Small intestine (tissue), 7 donors: ENCODE measurements at regions not wholly inside any gene's neighbourhood (a gene's known extent, or its start where the extent isn't known, plus 50 kb on each side); places are given as distances from the start of the nearest gene placed in this dataset.

ENCODE experiments used
- DNase-seq, 2 donors: peaks; one replicate each; pipeline versions ENCODE4 v3.0.0 to v3.0.0-alpha.2; 2013
- FAIRE-seq: peaks from 2 replicates; lab custom pipeline; 2012; peaks lifted over from hg19 to GRCh38; lab: Jason Lieb, UNC
- H3K27ac ChIP-seq, 3 donors: one replicate each; pipeline ENCODE4 v1.5.1; 2013; ENCODE audit warnings: low read length in 2 of 3, mild to moderate bottlenecking in 2 of 3, control low read depth in 1 of 3, inconsistent platforms in 1 of 3, low read depth in 1 of 3, moderate library complexity in 1 of 3
- H3K27me3 ChIP-seq, 3 donors: one replicate each; pipeline ENCODE4 v1.6.1; 2013; ENCODE audit warnings: low read length in 3 of 3, inconsistent platforms in 1 of 3; ENCODE audit not compliant: control insufficient read depth in 3 of 3, insufficient read depth in 3 of 3
- H3K36me3 ChIP-seq, 3 donors: one replicate each; pipeline ENCODE4 v1.6.1; 2013; ENCODE audit warnings: low read length in 3 of 3, inconsistent platforms in 1 of 3, low read depth in 1 of 3, mild to moderate bottlenecking in 1 of 3, moderate library complexity in 1 of 3; ENCODE audit not compliant: control insufficient read depth in 3 of 3, insufficient read depth in 2 of 3
- H3K4me1 ChIP-seq, 3 donors: one replicate each; pipeline ENCODE4 v1.6.1; 2013; ENCODE audit warnings: low read length in 2 of 3, inconsistent platforms in 1 of 3, low read depth in 1 of 3, mild to moderate bottlenecking in 1 of 3, moderate library complexity in 1 of 3; ENCODE audit not compliant: control insufficient read depth in 3 of 3, insufficient read depth in 2 of 3
- H3K4me3 ChIP-seq, 3 donors: one replicate each; pipeline ENCODE4 v1.5.1; 2013; ENCODE audit warnings: low read length in 3 of 3, control low read depth in 1 of 3, inconsistent platforms in 1 of 3, low read depth in 1 of 3, mild to moderate bottlenecking in 1 of 3, moderate library complexity in 1 of 3
- H3K9me3 ChIP-seq, 2 donors: one replicate each; pipeline ENCODE4 v1.6.1; 2013; ENCODE audit warnings: low read depth in 1 of 2, low read length in 1 of 2; ENCODE audit not compliant: control insufficient read depth in 2 of 2, insufficient read depth in 1 of 2
- WGBS, 3 donors: extraction: QIAGEN DNeasy Blood & Tissue Kit; methylation state at CpG; one replicate each; pipeline ENCODE4 v1.1.7; 2013; 5-methylcytosine and 5-hydroxymethylcytosine counted together
- donor health status: healthy with polysubstance abuse.
- donor health status: control.
- donor health status: control.
- donor health status: Bipolar disorder and iron deficiency.
- donor health status: healthy.

DNA sequence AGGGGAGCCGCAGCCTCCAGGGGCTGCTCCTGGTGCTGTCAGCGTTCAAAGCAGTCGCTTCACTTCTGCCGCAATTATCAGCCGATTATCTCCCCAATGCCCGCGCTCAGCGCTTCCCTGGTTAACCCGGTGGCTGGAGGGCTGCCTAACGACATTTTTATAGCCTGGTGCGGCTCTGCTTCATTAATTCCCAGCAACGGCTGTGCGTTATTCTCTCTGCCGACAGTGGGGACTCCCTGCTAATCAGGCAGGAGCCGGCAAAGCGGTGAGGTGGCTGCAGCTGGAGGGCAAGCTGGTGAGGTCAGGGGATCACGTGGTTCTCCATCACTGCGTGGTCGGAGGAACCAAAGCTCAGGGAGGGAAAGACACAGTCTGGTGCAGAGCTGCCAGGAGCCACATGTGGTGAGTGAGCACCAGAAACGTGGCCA, 62.9 kb downstream of the GLRX5 start:
- H3K27me3 ChIP-seq: peaks cover 0 to 18% (median 11%) of the 10 kb centered on the region in 3 donors
- DNase-seq (peak; percentile 2 to 14), FAIRE-seq (no peak)
- H3K27ac ChIP-seq: no peak overlapping the region
- 4 to 11% (median 5%) methylated on average over 20 of the region's 20 CpGs for WGBS, 3 donors
- no peaks in the 10 kb centered on the region for H3K36me3 ChIP-seq
- H3K4me1 ChIP-seq: no peaks in the 10 kb centered on the region
- no peak overlapping the region for H3K4me3 ChIP-seq
- H3K9me3 ChIP-seq: no peaks in the 10 kb centered on the region

DNA sequence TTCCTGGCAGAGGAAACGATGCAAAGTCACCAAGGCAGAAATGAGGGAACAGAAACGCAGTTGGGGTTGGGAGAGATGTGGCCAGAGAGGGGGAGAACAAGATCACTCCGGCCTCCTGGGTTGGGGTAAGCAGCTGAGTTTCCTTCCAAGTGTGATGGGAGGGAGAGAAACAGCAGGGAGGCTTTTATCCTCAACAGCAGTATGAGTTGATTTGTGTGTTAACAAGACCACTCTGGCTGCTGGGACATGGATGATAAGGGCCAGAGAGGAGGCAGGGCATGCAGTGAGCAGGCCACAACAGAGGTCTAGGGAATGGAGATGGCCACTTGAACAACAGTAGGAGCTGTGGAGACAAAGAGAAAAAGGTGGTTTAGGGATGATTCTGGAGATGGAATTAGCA, 66.8 kb downstream of the GLRX5 start:
- H3K27ac ChIP-seq: no peak overlapping the region
- WGBS, 3 donors: 22 to 29% (median 27%) methylated on average over 3 of the region's 3 CpGs
- peaks cover 0 to 21% (median 11%) of the 10 kb centered on the region in 3 donors for H3K27me3 ChIP-seq
- H3K4me1 ChIP-seq: no peaks in the 10 kb centered on the region
- no peak overlapping the region for H3K4me3 ChIP-seq
- DNase-seq (no peak), FAIRE-seq (no peak)
- H3K36me3 ChIP-seq: no peaks in the 10 kb centered on the region
- H3K9me3 ChIP-seq: no peaks in the 10 kb centered on the region

- 89 to 96% (median 94%) methylated on average over 2 of the region's 2 CpGs for WGBS, 3 donors
- FAIRE-seq: no peak
These were observed 68.6 kb downstream of the GLRX5 start for GRCh38 chr14:95603415-95603814.

DNA sequence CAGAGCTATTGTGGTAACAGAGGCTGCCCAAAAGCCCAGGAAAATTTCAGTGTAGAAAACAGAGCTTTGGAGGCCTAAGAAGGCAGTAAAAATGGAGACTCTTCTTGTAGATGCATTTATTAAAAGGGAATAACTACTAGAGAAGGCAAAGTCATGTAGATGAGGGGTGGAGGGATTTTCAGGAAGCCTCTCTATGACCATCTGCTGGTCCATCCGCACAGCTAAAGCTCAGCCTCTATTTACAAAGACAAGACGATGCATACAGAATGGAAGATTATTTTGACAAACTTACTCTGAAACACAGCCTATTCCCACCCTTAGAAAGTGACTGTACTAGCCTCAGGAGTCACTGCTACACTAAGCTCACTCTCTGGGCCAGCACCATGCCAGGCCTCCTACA, 71.4 kb downstream of the GLRX5 start:
- FAIRE-seq: no peak
- Histone ChIP-seq H3K9me3 (no peaks in the 10 kb centered on the region), H3K27ac (no peak overlapping the region), H3K36me3 (no peaks in the 10 kb centered on the region), H3K4me1 (no peaks in the 10 kb centered on the region), H3K4me3 (no peak overlapping the region), H3K27me3 (peaks cover 0 to 9% (median 0%) of the 10 kb centered on the region in 3 donors)
- WGBS, 3 donors: 82 to 89% (median 85%) methylated on average over 2 of the region's 2 CpGs
- no peak for DNase-seq

More at GRCh38 chr14:95603415-95603814, 68.6 kb downstream of the GLRX5 start:
- Histone ChIP-seq H3K4me3 (no peak overlapping the region), H3K27ac (no peak overlapping the region), H3K27me3 (peaks cover 0 to 17% (median 0%) of the 10 kb centered on the region in 3 donors), H3K9me3 (no peaks in the 10 kb centered on the region), H3K36me3 (no peaks in the 10 kb centered on the region), H3K4me1 (no peaks in the 10 kb centered on the region)
- no peak for DNase-seq

DNA sequence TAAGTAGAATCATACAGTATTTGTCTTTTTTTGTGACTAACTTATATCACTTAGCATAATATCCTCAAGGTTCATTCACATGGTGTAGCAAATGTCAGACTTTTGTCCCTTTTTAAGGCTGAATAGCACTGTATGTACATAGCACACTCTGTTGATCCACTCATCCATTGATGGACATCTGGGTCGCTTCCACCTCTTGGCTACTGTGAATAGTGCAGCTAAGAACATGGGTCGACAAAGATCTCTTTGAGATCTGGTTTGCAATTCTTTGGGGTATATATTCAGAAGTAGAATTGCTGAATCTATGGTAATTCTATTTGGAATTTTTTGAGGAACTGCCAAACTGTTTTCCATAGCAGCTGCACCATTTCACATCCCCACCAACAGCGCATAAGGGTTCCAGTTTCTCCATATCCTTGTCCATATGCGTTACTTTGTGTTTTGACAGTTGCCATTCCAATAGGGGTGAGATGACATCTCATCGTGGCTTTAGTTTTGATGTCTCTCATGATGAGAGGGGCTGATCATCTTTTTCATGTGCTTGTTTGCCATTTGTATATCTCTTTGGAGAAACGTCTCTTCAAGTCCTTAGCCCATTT, 73.9 kb downstream of the GLRX5 start:
- Histone ChIP-seq H3K27me3 (peaks cover 0 to 13% (median 3%) of the 10 kb centered on the region in 3 donors), H3K36me3 (no peaks in the 10 kb centered on the region), H3K4me1 (no peaks in the 10 kb centered on the region), H3K9me3 (no peaks in the 10 kb centered on the region), H3K27ac (no peak overlapping the region), H3K4me3 (no peak overlapping the region)
- FAIRE-seq: no peak
- WGBS, 3 donors: 70 to 77% (median 74%) methylated on average over 6 of the region's 6 CpGs
- DNase-seq: no peak

DNA sequence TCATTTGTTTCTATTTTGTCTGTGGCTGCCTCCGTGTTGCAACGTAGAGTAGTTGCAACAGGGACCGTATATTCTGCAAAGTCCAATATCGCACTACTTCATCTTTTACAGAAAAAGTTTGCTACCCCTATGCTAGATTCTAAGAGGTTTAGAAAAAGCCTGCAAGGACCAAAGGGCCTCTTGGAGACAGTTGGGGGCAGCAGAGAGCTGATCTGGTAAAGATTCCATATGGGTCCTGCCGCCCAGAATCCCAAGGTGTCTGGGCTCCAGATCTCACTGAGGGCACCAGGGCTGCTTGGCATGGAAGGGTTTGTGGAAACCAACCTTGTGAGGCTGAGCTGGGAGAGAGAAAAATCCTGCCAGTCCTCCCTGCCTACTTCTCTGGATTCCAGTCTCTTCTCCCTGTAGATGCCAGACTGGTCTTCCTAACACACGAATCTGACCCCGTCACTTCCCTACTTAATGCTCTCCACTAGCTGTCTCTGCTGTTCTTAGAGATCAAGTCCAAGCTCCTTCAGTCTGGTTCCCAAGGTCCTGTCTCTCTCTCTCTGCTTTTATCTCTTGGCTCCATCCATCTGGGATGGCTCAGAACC, 74.6 kb downstream of the GLRX5 start:
- H3K4me1 ChIP-seq: no peaks in the 10 kb centered on the region
- H3K9me3 ChIP-seq: no peaks in the 10 kb centered on the region
- no peak overlapping the region for H3K4me3 ChIP-seq
- FAIRE-seq (no peak), DNase-seq (peak; percentile 38)
- H3K27me3 ChIP-seq: peaks cover 0 to 13% (median 3%) of the 10 kb centered on the region in 3 donors
- no peaks in the 10 kb centered on the region for H3K36me3 ChIP-seq
- H3K27ac ChIP-seq: no peak overlapping the region
- 41 to 45% (median 44%) methylated on average over 7 of the region's 7 CpGs for WGBS, 3 donors

DNA sequence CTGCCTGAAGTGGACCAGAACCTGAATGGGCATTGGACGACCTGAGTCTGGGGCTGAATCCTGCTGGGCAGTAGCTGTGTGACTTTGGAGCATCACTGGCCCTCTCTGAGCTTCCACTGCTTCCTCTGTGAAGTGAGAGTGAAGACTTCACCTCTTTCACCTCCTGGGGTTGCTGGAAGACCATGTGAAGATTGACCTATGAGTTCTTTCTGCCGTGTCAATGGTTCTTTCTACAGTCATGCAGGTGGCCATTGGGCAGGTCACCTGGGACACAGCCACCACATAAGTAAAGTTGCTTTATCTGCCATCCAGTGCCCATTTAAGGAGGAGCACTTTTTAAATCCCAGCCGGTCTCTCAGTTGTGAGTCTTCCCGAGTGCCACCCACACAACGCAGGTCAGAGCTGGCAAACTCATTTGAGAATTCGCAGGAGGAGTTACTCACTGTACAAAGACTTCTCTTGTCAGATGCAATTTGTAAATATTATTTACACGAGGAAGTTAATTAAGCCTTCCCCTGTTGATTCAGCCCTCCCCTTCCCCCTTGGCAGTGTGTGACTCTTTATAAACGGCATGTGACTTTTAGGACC, 74.8 kb upstream of the TCL1B start:
- FAIRE-seq: no peak

DNA sequence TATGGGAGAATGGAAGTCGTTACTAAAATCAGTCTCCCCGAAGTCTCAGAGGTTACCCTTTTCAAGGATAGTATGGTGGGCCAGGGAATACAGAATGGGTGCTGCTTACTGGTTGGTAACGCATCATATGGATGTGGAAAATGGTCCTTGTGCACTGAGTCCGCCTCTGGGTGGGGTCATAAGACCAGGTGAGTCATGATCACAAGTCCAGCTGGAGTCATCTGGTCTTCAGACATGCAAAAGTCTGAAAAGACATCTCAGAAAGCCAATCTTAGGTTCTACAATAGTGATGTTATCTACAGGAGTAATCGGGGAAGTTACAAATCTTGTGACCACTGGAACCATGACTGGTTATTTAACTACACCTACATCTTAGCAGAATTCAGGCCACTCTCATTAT, 71.9 kb upstream of the TCL1B start:
- no peak for FAIRE-seq

More for the DNA sequence above, 74.8 kb upstream of the TCL1B start:
- H3K27ac ChIP-seq: no peak overlapping the region
- H3K36me3 ChIP-seq: no peaks in the 10 kb centered on the region
- H3K27me3 ChIP-seq: peaks cover 0 to 10% (median 3%) of the 10 kb centered on the region in 3 donors
- H3K4me3 ChIP-seq: no peak overlapping the region
- H3K4me1 ChIP-seq: no peaks in the 10 kb centered on the region
- no peak for DNase-seq
- WGBS, 3 donors: 25 to 58% (median 33%) methylated on average over 8 of the region's 8 CpGs
- H3K9me3 ChIP-seq: no peaks in the 10 kb centered on the region

More for the DNA sequence above, 71.9 kb upstream of the TCL1B start:
- DNase-seq: peak in 1 of 2 donors; percentile 4
- H3K36me3 ChIP-seq: no peaks in the 10 kb centered on the region
- no peak overlapping the region for H3K4me3 ChIP-seq
- no peaks in the 10 kb centered on the region for H3K4me1 ChIP-seq
- no peaks in the 10 kb centered on the region for H3K9me3 ChIP-seq
- no peak overlapping the region for H3K27ac ChIP-seq
- H3K27me3 ChIP-seq: peaks cover 0 to 10% (median 3%) of the 10 kb centered on the region in 3 donors
- WGBS, 3 donors: 65 to 81% (median 67%) methylated on average over 5 of the region's 5 CpGs
